ENCODE measurements at regions not wholly inside any gene's neighbourhood (a gene's known extent, or its start where the extent isn't known, plus 50 kb on each side); places are given as distances from the start of the nearest gene placed in this dataset.

DNA sequence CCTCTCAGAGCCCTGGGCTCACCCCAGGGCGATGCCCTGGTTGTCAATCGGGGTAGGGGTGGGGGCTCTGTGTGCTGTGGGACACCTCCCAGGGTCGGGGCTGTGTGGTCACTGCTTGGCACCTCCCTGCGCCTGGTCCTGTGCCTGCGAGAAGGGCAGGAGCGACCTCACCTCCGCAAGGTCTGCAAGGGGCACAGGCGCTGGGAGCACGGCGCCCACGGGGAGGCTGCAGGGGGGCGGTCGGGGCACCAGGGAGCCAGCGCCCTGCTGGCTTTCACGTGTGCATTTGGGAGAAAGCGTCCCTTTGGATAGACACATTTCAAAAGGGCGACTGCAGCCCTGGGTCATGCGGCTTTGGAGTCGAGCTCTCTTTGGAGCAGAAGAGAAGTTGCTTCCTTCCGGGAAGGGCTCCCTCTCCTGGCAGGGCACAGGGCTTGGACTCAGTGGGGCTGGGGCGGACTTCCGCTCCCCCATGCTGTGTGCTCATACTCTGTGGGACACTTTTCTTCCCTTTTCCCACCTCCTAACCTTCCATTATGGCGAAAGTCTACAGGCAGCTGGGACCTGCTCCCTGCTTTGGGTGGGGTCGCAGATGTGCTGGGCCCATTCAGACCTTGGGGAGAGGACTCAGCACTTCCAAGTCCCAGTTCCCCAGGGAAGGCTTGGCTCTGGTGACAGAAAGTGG is 52.9 kb upstream of the SLC28A3 start:
- DNase-seq = no peak

DNA sequence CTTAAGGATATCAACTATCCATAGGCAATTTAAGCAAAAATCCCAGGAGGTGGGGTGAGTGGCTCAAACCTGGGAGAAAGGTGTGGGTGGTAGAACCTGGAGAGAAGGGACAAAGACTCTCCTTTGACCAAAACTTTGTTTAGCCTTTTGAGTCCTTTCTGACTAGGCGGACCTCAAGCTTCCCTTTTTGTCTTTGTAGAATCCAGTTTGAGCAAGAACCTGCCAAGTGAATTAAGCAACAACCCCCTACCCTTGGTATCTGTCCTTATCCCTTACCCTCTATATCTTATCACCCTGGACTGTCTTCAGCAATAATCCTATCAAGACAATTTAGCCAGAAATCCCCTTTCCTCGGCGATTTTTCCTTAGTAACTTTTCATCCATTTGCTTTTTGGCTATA is 53.5 kb upstream of the SLC28A3 start:
- DNase-seq = no peak

DNA sequence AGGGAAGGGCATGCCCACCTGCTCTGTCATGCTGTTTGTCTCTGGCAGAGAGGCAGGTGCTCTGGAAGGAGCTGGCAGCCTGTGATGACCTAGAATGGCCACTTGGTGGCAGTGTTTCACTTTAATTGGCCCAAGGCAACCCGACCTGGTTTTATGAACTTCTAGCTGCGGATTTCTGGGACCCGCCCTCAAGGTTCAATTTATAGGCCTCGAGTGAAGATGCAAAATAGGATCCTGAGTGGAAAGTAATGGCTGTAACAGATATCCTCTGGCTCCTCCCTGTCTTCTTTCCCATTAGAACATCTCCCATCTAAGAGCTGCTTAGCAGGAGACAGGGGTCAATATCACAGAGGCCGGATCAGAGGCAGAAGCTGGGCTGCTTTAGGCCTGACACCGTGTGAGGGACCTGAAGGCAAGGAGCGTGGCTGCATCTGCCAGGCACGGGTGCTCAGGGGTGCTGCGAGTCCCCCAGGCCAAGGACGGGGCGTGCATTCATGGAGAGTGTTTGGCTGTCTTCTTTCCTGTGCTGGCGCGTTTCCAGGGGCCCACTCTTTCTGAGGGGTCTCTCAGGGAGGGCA is 56.7 kb upstream of the SLC28A3 start:
- peak; percentile 41 to 65 for DNase-seq

DNA sequence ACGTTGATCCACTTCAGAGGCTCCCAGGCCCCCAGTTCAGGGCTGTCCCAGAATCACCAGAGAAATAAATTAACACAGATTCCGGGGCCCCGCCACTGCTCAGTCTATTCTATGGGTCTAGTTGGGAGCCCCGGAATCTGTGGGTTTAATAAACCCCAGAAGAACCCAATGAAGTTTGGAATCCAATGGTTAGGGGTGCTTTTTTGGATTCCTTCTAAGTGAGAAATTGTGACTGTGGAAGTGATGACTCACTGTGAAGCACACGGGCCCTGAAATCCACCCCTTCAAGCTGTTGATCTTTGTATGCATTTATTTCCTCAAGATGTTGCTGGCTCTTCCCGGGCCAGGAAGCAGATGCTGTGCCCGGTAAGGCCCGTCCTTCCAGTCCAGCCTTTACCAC is 57.3 kb upstream of the SLC28A3 start:
- no peak for DNase-seq

DNA sequence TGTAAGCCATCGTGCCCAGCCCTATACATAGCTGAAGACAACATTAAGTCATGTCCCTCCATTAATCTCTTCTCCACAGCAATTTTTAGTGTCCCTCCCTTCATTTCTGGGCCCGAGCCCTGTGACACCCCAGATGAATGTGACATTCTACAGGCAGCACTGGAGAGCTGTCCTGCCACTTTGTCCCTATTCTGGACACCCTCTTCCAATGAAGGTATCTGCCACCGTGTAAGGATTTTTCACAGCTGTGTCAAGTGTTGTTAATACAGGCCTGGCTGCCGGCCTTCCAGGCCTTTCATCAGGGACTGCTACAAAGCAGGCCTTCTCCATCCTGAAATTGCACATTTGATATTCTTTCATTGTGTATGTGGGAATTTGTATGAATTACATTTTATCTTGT is 62.0 kb upstream of the SLC28A3 start:
- DNase-seq = no peak

DNA sequence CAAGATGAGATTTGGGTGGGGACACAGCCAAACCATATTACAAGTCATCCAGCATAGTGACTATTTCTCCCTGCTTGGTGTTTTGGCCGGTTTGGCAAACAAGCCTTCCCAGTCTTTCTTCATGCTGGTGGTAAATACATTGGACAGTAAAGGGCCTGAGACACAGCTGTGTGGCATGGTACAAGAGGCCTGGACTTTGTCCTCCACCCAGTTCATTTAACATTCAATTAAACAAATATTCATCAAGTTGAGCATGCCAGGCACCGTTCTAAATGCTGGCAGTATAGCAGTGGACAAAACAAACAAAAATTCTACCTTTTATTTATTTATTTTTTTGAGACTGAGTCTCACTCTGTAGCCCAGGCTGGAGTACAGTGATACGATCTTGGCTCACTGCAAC is 62.7 kb upstream of the SLC28A3 start:
- DNase-seq = no peak

DNA sequence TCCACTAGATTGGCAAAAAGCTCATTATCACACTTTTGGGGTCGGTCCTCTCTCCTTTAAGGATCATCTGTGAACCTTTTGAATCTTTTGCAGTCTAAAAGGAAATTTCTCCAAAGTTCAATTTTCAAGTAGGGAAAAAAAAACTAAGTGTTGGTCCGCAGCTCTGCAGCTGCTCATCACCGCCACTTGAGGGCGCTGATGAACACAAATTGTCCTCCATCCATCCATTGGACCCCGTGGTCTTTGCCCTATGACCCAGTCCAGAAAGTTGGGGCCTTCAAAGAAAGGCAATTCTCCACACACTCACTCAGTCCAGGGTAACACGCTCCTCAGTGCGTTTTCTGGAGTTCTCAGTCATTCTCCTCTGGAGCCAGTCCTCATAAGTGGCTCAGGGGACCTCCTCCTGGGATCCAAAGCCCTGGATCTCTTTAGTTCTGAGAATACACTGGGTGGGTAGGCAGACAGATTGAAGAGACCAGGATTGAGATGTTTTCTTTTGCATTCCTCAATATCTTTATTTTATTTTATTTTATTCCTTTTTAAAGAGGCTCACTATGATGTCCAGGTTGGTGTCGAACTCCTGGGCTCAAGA is 63.6 kb upstream of the SLC28A3 start:
- DNase-seq = no peak

DNA sequence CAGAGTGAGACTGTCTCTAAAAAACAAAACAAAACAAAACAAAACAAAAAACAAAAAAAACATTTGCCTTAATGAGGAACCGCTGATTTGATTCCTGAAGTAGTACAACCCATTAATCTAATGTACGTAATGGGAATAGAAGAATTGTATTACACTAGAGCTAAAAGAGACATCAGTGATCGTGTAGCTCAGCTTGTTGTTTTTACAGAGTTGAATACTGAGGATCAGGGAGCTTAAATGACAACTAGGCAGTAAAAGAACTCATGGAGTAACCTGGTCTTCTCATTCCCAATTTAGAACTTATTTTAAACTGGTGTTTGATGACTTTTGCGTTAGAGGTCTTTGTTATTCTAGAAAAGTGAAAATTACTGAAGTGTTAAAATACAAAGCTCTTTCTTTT is 65.1 kb upstream of the SLC28A3 start:
- DNase-seq = no peak

DNA sequence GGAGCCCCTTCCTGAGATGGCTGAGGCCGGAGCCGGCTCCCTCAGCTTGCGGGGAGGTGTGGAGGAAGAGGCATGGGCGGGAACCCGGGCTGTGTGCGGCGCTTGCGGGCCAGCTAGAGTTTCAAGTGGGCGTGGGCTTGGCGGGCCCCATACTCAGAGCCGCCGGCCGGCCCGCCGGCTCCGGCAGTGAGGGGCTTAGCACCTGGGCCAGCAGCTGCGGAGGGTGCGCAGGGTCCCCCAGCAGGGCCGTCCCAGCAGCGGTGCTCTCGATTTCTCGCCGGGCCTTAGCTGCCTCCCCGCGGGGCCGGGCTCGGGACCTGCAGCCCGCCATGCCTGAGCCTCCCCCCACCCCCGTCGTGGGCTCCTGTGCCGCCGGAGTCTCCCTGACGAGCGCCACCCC is 67.9 kb upstream of the SLC28A3 start:
- DNase-seq = no peak

DNA sequence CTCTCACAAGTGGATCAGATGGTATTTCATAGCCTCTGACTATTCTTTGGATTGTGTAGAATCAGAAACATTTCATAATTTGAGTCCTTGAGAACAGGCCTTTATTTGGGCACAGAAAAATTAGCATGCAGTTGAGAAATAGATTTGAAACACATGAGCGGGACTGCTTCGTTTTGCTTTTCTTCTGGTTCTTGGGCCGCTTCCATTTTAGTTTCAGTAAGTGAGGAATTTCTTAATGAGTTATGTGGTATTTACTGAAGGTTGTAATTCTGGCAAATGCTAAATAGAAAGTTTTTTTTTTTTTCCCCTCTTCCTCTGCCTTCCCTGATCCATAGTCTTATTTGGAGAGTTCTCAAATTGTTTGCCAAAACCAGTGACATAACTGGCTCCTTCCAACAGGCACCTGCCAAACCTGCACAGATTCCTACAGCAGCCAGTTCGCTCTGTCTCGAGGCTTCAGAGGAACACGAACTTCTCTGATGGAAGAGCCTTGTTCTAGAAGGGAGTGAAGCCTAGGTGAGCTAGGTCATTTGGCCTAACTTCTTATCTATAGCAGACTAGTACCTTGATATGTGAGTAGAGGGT is 71.2 kb upstream of the SLC28A3 start:
- DNase-seq = no peak

DNA sequence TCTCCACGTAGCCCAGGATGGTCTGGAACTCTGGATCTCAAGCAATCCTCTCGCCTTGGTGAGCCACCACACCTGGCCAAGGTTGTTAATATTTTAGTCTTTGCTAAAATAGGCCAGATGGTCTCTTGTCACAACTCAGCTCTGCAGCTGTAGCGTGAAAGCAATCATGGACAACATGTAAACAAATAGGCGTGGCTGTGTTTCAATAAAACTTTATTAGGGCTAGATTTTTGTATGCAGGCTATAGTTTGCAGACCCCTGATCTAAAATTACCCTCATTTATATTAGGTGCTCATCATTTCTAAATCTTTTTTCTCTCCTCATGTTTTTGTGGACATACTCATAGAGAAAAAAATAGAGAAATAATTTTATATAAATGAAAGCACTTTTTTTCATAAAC is 72.1 kb upstream of the SLC28A3 start:
- DNase-seq = no peak

DNA sequence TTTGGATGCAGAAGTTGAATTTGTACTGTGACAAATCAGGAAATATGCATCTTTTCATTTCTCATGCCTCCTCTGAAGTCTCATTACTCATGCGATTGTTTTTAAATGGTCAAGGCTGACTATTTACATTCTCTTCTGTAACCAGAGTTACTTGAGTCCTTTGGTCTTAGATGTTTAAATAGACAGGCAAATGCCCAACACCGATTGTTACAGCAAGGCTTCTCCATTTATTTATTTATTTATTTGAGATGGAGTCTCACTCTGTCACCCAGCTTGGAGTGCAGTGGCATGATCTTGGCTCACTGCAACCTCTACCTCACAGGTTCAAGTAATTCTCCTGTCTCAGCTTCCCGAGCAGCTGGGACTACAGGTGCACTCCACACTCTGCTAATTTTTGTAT is 72.7 kb upstream of the SLC28A3 start:
- no peak for DNase-seq

DNA sequence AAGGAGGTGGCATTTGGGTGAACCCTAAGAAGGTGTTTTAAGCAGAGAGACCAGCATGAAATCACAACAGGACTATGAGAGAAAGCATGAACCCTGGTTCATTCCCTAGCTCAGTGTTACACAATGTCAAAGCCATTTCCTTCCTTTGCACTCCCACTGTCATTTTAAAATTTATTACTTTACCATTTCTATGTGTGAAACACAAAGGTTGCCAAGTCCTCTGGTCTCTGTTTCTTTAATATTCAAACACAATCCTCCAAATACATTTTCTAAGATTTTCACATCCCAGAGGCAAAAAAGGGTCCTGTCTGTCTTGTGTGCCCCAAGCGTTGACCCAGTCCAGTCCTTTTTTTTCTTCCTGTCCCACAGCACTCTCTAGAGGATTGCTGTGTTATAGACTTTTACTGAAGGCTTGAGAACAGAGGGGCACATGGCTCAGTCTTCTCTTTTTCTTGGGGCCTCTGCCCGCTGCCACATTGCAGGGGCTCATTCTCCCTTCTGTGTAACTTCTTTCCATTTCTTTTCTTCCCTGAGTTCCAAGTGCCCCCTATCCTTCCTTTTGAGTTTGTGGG is 78.6 kb upstream of the SLC28A3 start:
- no peak for DNase-seq

DNA sequence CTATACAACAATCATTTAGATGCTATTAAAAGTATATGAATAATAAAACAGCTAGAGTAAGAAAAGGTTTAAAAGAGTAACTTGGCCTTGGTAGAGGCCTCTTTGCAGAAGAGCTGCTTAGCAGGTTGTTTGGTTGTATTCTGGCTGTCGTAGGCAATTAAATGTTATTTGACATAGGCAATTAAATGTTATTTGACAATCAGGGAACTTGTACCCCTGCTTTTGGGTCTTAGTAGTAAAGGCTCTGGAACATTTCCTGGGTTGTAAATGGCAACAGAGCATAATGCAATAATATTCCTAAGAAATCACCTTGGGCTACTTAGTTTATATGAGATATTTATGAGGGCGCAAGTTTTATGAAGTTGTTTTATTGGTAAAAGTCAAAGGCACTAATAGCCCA is 84.4 kb upstream of the SLC28A3 start:
- no peak for DNase-seq

DNA sequence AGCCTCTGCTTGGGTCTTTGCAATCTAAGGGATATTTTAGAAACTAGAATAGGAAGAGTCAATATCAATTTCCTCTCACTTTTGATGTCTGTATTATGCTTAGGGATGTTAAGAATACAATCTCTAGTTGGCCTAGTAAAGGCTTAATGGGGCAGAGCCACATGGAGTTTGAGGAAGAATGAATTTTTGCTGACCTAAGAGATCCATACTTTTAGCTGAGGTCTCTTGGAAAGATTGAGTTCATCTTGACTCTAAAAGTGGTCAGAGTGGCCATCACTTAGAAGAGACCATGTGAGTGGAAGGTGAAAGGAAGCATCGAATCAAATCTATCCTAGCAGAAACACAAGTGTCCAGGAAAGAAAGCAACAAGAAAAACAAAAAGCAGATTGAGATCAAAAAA is 92.2 kb upstream of the SLC28A3 start:
- no peak for DNase-seq

DNA sequence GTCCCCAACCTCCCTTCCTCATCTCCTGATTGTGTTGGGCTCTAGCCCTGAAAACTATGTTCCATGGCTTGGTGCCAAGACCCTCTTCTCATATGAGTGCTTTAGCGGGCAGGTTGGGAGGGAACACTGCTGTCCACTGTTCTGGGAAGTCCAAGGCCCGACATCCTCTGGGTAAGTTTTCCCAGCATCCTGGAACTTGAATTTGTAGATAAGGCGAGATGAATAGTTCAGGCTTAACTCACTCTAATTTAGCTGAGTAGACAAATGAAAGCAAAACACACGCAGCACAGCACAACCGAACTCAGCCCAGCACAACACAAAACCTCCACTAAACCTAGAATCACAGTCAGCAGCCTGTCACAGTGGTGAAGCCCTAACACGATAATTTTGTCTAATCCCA is 95.3 kb upstream of the SLC28A3 start:
- DNase-seq = no peak

DNA sequence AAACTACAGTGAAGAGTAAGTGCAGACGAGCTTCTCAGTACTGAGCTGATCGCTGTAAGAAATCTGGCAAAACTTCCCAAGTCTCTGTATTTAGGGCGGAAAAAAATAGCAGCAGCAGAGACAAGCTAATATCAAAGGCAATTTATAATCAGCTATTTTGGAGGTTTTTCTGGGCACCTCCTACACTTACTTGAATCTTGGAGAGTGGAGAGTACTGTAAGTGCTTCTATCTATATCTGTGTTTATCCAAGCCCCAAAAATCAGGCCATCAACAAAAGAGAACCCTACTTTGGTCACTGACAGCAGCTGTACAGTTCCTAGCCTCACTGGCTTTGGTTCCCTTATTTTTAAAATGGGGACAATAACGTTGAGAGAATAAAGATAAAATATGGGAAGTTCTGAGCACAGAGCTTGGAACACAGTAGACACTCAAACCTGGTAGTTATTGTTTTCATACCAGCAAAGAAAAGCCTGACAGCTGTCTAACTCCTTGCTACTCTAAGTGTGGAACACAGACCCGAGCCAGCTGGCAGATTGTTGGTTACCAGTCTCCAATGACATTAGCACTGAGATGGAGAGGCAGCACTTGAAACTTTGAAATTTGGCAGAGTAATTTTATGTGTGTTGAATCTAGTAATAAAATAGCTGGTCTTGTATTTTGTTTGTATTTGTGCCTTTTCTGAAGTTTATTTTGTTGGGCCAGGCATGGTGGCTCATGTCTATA is 96.0 kb upstream of the SLC28A3 start:
- no peak for DNase-seq

DNA sequence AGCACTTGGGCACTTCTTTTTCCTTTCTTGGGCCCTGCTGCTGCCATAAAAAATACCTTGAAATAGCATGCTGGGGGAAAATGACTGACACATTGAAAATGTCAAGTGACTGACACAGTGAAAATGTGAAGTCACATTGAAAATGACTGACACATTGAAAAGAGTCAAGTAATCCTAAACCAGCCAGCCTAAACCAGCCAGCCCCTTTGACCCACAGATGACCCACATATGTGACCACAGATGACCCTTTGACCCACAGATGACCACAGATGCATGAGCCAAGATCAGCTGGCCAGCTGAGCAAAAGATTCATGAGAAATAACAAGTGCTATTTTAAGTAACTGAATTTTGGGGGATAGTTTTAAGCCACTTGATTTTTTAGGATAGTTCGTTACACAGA is 97.8 kb upstream of the SLC28A3 start:
- no peak for DNase-seq

DNA sequence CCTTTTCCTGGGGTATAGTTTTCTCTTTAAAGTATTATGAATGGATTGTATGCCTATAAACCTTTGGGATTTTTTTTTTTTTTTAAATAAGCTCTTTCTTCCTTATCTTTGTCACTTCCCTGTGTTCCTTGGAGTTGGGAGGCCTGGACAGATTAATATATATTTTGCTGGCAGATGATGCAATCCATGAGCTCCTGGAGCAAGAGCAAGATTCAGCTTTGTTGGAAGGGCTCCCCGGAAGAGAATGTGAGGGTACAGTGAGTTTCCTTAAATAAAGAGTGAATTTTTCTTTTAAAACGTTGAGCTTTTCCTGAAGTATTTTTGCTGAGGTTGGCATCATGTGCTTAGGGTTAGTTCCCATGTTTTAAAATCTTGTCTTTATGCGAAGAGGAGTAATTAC is 98.7 kb upstream of the SLC28A3 start:
- no peak for DNase-seq

DNA sequence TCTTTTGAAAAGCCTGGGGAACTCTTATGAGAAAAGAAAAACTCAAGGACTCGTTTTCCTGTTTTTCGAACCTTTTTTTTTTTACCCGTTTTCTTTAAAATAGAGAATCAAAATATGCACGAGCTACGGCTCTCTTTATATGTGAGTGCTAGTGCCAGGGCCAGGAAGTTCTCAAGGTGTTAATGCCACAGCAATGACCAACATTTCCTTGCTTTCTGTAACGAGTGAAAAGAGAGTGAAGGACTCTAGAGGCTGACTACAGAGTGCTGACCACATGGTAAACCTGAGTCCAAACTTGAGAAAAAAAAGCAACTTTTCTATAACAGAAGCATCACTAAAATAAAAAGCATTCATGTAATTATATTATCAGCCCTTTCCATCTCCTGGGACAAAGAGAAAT is 102.2 kb upstream of the SLC28A3 start:
- no peak for DNase-seq

DNA sequence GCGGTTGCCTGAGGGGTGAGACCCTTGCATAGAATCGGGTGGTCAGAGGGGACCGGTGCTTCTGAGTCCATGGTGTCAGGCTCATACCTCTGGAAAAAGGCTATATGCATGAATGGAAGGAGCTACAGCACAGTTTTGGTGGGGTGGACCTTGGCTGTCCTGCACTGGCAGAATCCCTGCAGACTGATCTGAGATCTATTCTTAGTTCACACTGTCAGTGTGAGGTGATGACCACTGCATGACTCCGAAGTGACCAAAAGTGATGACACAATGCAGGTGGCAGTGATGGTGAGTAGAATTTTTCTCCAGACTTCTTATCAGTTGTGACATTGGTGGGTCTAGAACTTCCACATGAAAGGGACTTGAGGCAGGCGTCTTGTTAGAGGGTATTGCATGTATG is 105.2 kb upstream of the SLC28A3 start:
- no peak for DNase-seq

DNA sequence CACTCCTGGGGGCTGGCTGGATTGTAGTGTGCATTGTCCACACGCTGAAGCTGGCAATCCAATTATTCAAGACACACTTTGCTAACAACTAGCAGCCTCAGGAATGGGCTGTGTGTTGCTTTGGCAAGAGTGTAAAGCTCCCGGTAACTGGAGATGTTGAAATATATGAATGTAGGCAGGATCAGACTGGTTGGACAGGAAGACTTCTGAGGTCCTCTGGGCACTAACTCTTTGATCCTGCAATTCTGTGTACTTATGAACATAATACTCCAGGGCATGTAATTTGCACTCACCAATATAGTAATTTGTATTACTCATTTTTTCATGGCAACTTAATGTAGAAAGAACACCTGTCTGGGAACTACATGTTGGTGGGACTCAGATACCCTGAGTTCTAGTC is 106.7 kb upstream of the SLC28A3 start:
- DNase-seq = no peak

DNA sequence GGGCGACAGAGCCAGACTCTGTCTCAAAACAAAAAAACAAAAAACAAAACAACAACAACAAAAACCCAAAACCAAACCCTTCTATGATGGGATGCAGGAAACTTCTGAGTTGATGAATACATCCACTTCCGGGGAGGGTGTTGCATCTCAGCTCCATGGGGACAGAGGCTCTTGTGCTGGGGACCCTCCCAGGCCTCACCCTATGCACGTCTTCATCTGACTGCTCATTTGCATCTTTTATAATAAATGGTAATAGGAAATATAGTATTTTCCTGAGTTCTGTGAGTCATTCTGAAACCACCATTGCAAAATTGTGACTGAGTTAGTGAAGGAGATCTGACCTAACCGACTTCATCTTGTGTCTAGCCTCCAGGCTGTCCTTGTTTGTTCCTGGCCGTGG is 109.5 kb upstream of the SLC28A3 start:
- no peak for DNase-seq
